ENCODE measurements at regions not wholly inside any gene's neighbourhood (a gene's known extent, or its start where the extent isn't known, plus 50 kb on each side); places are given as distances from the start of the nearest gene placed in this dataset.

DNA sequence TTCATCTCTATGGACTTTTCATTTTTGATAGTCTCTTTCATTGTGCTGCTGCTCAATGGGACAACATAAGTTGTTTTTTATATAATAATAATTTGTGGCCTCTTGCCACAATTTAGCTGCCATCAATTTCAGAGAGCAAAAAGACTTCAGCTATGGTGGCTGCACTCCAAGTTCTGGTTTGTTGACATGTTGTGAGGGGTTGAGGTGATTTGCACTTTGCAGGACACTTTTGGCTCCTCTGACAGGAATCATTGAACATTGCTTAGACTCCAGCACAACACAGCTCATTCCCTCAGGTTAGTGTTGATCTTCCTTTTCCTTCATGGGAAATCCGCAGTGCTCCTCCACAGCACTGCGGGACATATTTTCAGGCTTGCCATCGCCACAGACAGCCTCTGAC, 725.4 kb upstream of the TSPY4 start:
- intact Hi-C loops (cut with DNase I; ENCODE audit: low total_unique reads) = no loop called here
- H3K36me3 ChIP-seq = no peaks in the 10 kb centered on the region
- no peak overlapping the region for H3K27ac ChIP-seq
- H3K4me1 ChIP-seq = no peaks in the 10 kb centered on the region
- TF ChIP-seq POLR2A (IDR thresholded peaks at IDR 0.05) (no peak), POLR2AphosphoS5 (IDR thresholded peaks at IDR 0.05) (no peak)
- TF ChIP-seq, protein P1, sequence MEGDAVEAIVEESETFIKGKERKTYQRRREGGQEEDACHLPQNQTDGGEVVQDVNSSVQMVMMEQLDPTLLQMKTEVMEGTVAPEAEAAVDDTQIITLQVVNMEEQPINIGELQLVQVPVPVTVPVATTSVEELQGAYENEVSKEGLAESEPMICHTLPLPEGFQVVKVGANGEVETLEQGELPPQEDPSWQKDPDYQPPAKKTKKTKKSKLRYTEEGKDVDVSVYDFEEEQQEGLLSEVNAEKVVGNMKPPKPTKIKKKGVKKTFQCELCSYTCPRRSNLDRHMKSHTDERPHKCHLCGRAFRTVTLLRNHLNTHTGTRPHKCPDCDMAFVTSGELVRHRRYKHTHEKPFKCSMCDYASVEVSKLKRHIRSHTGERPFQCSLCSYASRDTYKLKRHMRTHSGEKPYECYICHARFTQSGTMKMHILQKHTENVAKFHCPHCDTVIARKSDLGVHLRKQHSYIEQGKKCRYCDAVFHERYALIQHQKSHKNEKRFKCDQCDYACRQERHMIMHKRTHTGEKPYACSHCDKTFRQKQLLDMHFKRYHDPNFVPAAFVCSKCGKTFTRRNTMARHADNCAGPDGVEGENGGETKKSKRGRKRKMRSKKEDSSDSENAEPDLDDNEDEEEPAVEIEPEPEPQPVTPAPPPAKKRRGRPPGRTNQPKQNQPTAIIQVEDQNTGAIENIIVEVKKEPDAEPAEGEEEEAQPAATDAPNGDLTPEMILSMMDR (IDR thresholded peaks at IDR 0.05 in 8 of 11, conservative IDR thresholded peaks at IDR 0.05 in 3 of 11) = no peak
- no peak for DNase-seq
- WGBS, 5 donors = 80 to 88% (median 88%) methylated on average over 3 of the region's 3 CpGs; no CpG with 5 or more reads in 2 of the 5 donors
- H3K4me3 ChIP-seq = no peak overlapping the region
- H3K27me3 ChIP-seq (replicated peaks in 1 of 7) = no peaks in the 10 kb centered on the region
- H3K9me3 ChIP-seq = no peaks in the 10 kb centered on the region

DNA sequence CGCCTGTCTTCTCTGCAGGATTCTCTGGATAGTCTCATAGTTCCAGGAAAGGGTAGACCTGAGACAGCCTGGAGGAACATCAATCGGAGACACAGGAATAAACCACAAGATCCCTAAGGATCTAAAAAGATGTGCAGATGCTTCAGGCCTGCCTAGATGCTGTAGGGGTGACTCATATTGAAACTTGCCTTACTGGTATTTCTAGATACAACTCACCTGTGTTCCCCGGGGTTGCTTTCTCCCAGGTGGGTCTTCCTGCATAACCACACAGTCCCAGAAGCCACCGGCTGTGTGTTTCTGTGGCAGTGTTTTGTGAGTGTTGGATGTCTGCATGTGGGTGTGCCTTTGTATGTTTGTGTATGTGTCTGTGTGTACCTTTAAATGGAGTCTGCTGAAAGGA, 719.0 kb upstream of the TSPY4 start:
- no peaks in the 10 kb centered on the region for H3K9me3 ChIP-seq
- TF ChIP-seq POLR2AphosphoS5 (IDR thresholded peaks at IDR 0.05) = no peak
- TF ChIP-seq, protein P1 (IDR thresholded peaks at IDR 0.05 in 8 of 11, conservative IDR thresholded peaks at IDR 0.05 in 3 of 11) = no peak
- no peak for TF ChIP-seq POLR2A (IDR thresholded peaks at IDR 0.05)
- H3K4me3 ChIP-seq = no peak overlapping the region
- no peaks in the 10 kb centered on the region for H3K27me3 ChIP-seq (replicated peaks in 1 of 7)
- WGBS, 5 donors = 70 to 86% (median 74%) methylated on average over 4 of the region's 4 CpGs; no CpG with 5 or more reads in 2 of the 5 donors
- intact Hi-C loops (cut with DNase I; ENCODE audit: low total_unique reads) = no loop called here
- DNase-seq = no peak
- no peaks in the 10 kb centered on the region for H3K36me3 ChIP-seq
- no peak overlapping the region for H3K27ac ChIP-seq
- no peaks in the 10 kb centered on the region for H3K4me1 ChIP-seq

DNA sequence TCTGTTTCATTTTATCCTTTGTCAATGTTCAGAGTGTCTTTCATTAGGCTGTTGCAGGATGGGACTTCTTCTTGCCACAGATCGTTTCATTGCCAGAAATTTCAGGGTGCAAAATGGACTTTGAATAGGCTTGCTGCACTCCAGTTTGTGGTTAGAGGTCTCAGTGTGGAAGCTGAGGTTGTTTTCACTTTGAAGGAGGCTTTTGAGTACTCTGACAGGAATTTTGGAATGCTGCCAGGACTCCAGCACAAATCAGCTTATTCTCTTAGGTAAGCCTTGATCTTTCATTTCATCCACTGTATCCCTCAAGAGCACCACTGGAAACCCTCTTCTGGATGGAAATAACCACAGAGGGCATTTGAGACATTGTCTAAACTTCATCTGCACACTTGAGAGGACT, 715.1 kb upstream of the TSPY4 start:
- TF ChIP-seq, protein P1 (IDR thresholded peaks at IDR 0.05 in 8 of 11, conservative IDR thresholded peaks at IDR 0.05 in 3 of 11) = no peak
- TF ChIP-seq POLR2A (IDR thresholded peaks at IDR 0.05) (no peak), POLR2AphosphoS5 (IDR thresholded peaks at IDR 0.05) (no peak)
- no peaks in the 10 kb centered on the region for H3K27me3 ChIP-seq (replicated peaks in 1 of 7)
- no peaks in the 10 kb centered on the region for H3K4me1 ChIP-seq
- WGBS, 5 donors = 21 to 32% (median 28%) methylated on average over 1 of the region's 1 CpG; no CpG with 5 or more reads in 2 of the 5 donors
- H3K4me3 ChIP-seq = no peak overlapping the region
- no peaks in the 10 kb centered on the region for H3K36me3 ChIP-seq
- intact Hi-C loops (cut with DNase I; ENCODE audit: low total_unique reads) = no loop called here
- DNase-seq = no peak
- no peaks in the 10 kb centered on the region for H3K9me3 ChIP-seq
- no peak overlapping the region for H3K27ac ChIP-seq

DNA sequence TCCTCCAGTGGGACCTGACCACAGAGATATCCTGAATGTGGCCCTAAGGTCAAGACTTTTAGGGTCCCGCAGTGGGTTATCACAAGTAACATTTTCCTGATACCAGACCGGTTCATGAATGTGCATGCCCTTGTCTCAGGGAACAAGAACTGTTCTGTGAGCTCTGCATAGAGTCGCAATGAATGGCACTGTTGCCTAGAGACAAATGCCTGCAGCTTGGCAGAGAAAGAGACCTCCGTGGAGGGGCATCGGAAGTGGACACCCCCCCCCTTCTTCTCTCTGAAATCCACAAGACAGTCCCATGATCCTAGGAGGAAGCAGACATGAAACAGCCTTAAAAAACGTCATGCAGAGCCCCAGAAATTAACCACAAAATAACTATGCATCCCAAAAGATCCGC, 714.4 kb upstream of the TSPY4 start:
- 70 to 77% (median 71%) methylated on average over 2 to 7 of the region's 7 CpGs; no CpG with 5 or more reads in 2 of the 5 donors for WGBS, 5 donors
- TF ChIP-seq POLR2A (IDR thresholded peaks at IDR 0.05) = no peak
- TF ChIP-seq, protein P1 (IDR thresholded peaks at IDR 0.05 in 8 of 11, conservative IDR thresholded peaks at IDR 0.05 in 3 of 11) = no peak
- Histone ChIP-seq H3K4me3 (no peak overlapping the region), H3K27me3 (replicated peaks in 1 of 7) (no peaks in the 10 kb centered on the region), H3K4me1 (no peaks in the 10 kb centered on the region), H3K27ac (no peak overlapping the region), H3K36me3 (no peaks in the 10 kb centered on the region), H3K9me3 (no peaks in the 10 kb centered on the region)
- intact Hi-C loops (cut with DNase I; ENCODE audit: low total_unique reads) = no loop called here
- DNase-seq = no peak

Measured in spleen (tissue), 11 donors.